B cell (primary cell): ENCODE measurements at regions not wholly inside any gene's neighbourhood (a gene's known extent, or its start where the extent isn't known, plus 50 kb on each side); places are given as distances from the start of the nearest gene placed in this dataset.

ENCODE experiments used
- ATAC-seq: fragments of 200-7000 bp; cut with Tn5 transposase; one replicate; pipeline ENCODE4 v1.10.0; 2021; ENCODE audit warnings: low read depth, mild to moderate bottlenecking, moderate number of reproducible peaks, moderate library complexity
- CTCF ChIA-PET: fragments of 350-600 bp; sonication (Branson Sonifier 250); formaldehyde crosslinking; loops from one replicate; lab custom pipeline; 2021; ENCODE audit warnings: antibody characterized with exemption, inconsistent platforms; lab: Charles Lee
- POLR2A ChIA-PET: fragments of 350-600 bp; sonication (Branson Sonifier 250); formaldehyde crosslinking; loops from one replicate; lab custom pipeline; 2021; ENCODE audit warnings: antibody characterized with exemption; lab: Charles Lee
- DNase-seq: peaks from one replicate; pipeline ENCODE4 v3.0.0; 2013
- H2AFZ ChIP-seq: 2 replicates; pipeline ENCODE4 v1.6.1; 2012; ENCODE audit warnings: mild to moderate bottlenecking, low read depth, low read length; ENCODE audit not compliant: insufficient read depth, poor library complexity, severe bottlenecking
- H3K27ac ChIP-seq, 2 donors: 1 replicate in 1 of 2; 2 replicates in 1 of 2; pipeline ENCODE4 v1.5.1; 2012 to 2013; ENCODE audit warnings: low read length in 2 of 2, mild to moderate bottlenecking in 2 of 2, moderate library complexity in 1 of 2
- H3K27me3 ChIP-seq, 4 experiments: fragments of 200-600 bp in 1 of 4; sonication (generic) in 1 of 4; replicated peaks in 1 of 4; 1 replicate in 2 of 4; 2 replicates in 2 of 4; pipeline versions ENCODE4 v1.6.1 to v1.7.0; 2013 to 2016; ENCODE audit warnings: low read length in 3 of 4, mild to moderate bottlenecking in 2 of 4, mixed read lengths in 1 of 4, moderate library complexity in 1 of 4; ENCODE audit not compliant: insufficient read depth in 4 of 4, control insufficient read depth in 3 of 4; ENCODE audit errors: control extremely low read depth in 1 of 4
- H3K36me3 ChIP-seq, 2 experiments: replicated peaks in 1 of 2; 1 replicate in 1 of 2; 2 replicates in 1 of 2; pipeline versions ENCODE4 v1.6.1 to v1.7.1; 2013; ENCODE audit warnings: low read length in 1 of 2; ENCODE audit not compliant: insufficient read depth in 2 of 2, control insufficient read depth in 1 of 2; ENCODE audit errors: control extremely low read depth in 1 of 2, extremely low read depth in 1 of 2
- H3K4me1 ChIP-seq, 2 donors: fragments of 200-600 bp in 1 of 2; sonication (generic) in 1 of 2; 1 replicate in 1 of 2; 2 replicates in 1 of 2; pipeline versions ENCODE4 v1.5.1 to v1.6.1; 2013 to 2017; ENCODE audit warnings: low read length in 2 of 2; ENCODE audit not compliant: control insufficient read depth in 2 of 2, insufficient read depth in 2 of 2
- H3K4me2 ChIP-seq: replicated peaks from 2 replicates; pipeline ENCODE3; 2012; ENCODE audit warnings: mild to moderate bottlenecking, low read depth, low read length; ENCODE audit not compliant: poor library complexity, severe bottlenecking
- H3K4me3 ChIP-seq, 5 experiments: fragments of 200-600 bp in 1 of 5; sonication (generic) in 1 of 5; 1 replicate in 3 of 5; 2 replicates in 2 of 5; pipeline versions ENCODE4 v1.5.1 to v1.7.0; 2011 to 2016; ENCODE audit warnings: low read length in 4 of 5, mild to moderate bottlenecking in 4 of 5, low read depth in 2 of 5, control low read depth in 1 of 5, moderate library complexity in 1 of 5; ENCODE audit not compliant: insufficient read depth in 1 of 5; ENCODE audit errors: control extremely low read depth in 1 of 5, extremely low read depth in 1 of 5
- H3K79me2 ChIP-seq: fragments of 200-600 bp; sonication (generic); one replicate; pipeline ENCODE4 v1.6.0; 2016; ENCODE audit warnings: low read length; ENCODE audit not compliant: control insufficient read depth, insufficient read depth
- H3K9ac ChIP-seq: fragments of 200-600 bp; sonication (generic); 2 replicates; pipeline ENCODE4 v1.6.1; 2017; ENCODE audit warnings: mild to moderate bottlenecking, low read length, moderate library complexity
- H3K9me3 ChIP-seq, 3 donors: one replicate each; pipeline versions ENCODE4 v1.6.1 to v1.7.1; 2013; ENCODE audit warnings: low read length in 2 of 3; ENCODE audit not compliant: control insufficient read depth in 2 of 3, insufficient read depth in 1 of 3; ENCODE audit errors: control extremely low read depth in 1 of 3
- H4K20me1 ChIP-seq: 2 replicates; pipeline ENCODE4 v1.6.0; 2012; ENCODE audit warnings: mild to moderate bottlenecking, low read length; ENCODE audit not compliant: insufficient read depth, control insufficient read depth, poor library complexity, severe bottlenecking
- H3K27ac Mint-ChIP-seq: one replicate; pipeline ENCODE4 v1.8.0; 2021; ENCODE audit warnings: mixed read lengths
- H3K27me3 Mint-ChIP-seq: one replicate; pipeline ENCODE4 v1.8.0; 2021; ENCODE audit warnings: mixed read lengths
- H3K4me1 Mint-ChIP-seq: one replicate; pipeline ENCODE4 v1.8.0; 2021; ENCODE audit warnings: mixed read lengths
- H3K4me3 Mint-ChIP-seq: one replicate; pipeline ENCODE4 v1.8.0; 2021; ENCODE audit warnings: mixed read lengths
- H3K9me3 Mint-ChIP-seq: one replicate; pipeline ENCODE4 v1.8.0; 2022; ENCODE audit warnings: mixed read lengths; ENCODE audit not compliant: insufficient read depth
- EZH2 ChIP-seq: IDR thresholded peaks from 2 replicates; pipeline ENCODE4 v1.6.1; 2012; ENCODE audit warnings: borderline replicate concordance, low read depth, mild to moderate bottlenecking, moderate library complexity, low read length; ENCODE audit not compliant: insufficient read depth, poor library complexity, severe bottlenecking
- WGBS: methylation state at CpG from one replicate; pipeline ENCODE4 v1.1.5; 2013; ENCODE audit warnings: missing lambda C conversion rate; ENCODE audit not compliant: insufficient coverage; 5-methylcytosine and 5-hydroxymethylcytosine counted together
- intact Hi-C: fragments of 100-400 bp; cut with micrococcal nuclease; formaldehyde crosslinking; loops from one replicate; pipeline ENCODE4 v1.10.0; 2022
- TF ChIP-seq, protein P1 (sequence below): fragments of 200-600 bp; IDR thresholded peaks from one replicate; pipeline ENCODE4 v1.8.0; 2022; ENCODE audit warnings: antibody characterized with exemption, mild to moderate bottlenecking

DNA sequence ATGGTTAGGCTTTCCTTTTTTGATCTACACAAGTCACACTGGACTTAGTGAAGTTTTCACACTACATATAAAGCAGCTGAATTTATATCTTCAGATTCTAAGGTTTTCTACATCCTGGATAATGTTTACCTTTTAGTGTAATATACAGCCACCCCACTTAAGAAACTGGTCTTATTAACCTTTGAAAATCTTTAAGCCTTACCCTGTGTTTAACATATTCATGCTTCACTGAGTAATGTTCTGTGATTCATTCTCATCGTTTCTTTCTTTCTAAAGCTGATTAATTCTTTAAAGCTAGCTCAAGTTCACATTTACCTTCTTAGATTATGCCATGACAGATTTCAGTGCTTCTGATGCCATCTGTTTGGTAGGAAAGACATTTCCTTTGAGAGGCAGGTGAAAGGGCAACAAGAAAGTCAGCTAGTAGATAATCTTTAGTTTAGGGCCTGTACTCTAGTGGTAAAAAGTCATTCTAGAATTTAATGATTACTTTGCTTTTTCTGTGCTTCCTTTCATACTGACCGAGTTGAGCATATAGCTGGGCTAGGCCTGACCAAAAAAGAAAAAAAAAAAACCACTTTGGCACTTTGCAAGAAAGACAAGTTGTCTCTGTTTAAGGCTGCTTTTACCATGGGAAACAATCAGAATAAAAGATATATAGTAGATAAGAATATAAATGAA, 690.9 kb upstream of the FBXO33 start:
- H3K79me2 ChIP-seq: no peaks in the 10 kb centered on the region
- H3K9me3 Mint-ChIP-seq: no peaks in the 10 kb centered on the region
- no peaks in the 10 kb centered on the region for H3K27me3 Mint-ChIP-seq
- no peak overlapping the region for H3K4me2 ChIP-seq
- no peak for ATAC-seq
- no peaks in the 10 kb centered on the region for H3K27me3 ChIP-seq
- no peak overlapping the region for H3K27ac Mint-ChIP-seq
- H3K9ac ChIP-seq: no peak overlapping the region
- CTCF ChIA-PET: no interaction called here
- whole genome bisulfite sequencing: no CpG with 5 or more reads among the region's 2 CpGs
- H3K4me3 ChIP-seq: no peak overlapping the region
- no peak overlapping the region for H2AFZ ChIP-seq
- H3K27ac ChIP-seq: no peak overlapping the region
- H3K4me3 Mint-ChIP-seq: no peak overlapping the region
- H3K4me1 Mint-ChIP-seq: peaks cover 1% of the 10 kb centered on the region
- H3K9me3 ChIP-seq: peaks cover 0 to 7% (median 0%) of the 10 kb centered on the region in 3 donors
- no peaks in the 10 kb centered on the region for H3K4me1 ChIP-seq
- TF ChIP-seq, protein P1, sequence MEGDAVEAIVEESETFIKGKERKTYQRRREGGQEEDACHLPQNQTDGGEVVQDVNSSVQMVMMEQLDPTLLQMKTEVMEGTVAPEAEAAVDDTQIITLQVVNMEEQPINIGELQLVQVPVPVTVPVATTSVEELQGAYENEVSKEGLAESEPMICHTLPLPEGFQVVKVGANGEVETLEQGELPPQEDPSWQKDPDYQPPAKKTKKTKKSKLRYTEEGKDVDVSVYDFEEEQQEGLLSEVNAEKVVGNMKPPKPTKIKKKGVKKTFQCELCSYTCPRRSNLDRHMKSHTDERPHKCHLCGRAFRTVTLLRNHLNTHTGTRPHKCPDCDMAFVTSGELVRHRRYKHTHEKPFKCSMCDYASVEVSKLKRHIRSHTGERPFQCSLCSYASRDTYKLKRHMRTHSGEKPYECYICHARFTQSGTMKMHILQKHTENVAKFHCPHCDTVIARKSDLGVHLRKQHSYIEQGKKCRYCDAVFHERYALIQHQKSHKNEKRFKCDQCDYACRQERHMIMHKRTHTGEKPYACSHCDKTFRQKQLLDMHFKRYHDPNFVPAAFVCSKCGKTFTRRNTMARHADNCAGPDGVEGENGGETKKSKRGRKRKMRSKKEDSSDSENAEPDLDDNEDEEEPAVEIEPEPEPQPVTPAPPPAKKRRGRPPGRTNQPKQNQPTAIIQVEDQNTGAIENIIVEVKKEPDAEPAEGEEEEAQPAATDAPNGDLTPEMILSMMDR: no peak
- TF ChIP-seq EZH2: no peak
- H4K20me1 ChIP-seq: no peaks in the 10 kb centered on the region
- intact Hi-C loops: no loop called here
- H3K36me3 ChIP-seq: no peaks in the 10 kb centered on the region
- DNase-seq: no peak
- POLR2A ChIA-PET: no interaction called here

DNA sequence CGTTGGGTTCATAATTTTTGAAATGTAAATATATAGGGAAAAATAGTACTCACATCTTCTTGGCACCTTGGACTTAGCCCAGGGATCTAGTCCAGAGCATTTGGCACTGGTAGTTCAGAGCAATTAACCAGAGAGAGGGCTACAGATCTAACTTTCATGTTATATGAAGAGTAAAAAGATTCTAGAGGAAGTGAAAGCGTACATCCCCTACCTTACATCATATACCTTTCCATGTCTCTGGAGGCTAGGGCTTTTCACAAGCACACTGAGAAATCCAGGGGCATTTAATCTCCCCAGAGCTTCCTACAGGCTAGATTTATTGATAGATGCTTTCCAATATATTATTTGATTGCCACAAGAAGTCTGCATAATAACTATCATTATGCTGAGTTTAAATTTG, 687.5 kb upstream of the FBXO33 start:
- intact Hi-C loops: no loop called here
- CTCF ChIA-PET: no interaction called here
- Histone ChIP-seq H3K4me3 (no peak overlapping the region), H3K79me2 (no peaks in the 10 kb centered on the region), H3K9me3 (peaks cover 0 to under 1% (median 0%) of the 10 kb centered on the region in 3 donors), H2AFZ (no peak overlapping the region), H3K36me3 (no peaks in the 10 kb centered on the region), H3K27me3 (no peaks in the 10 kb centered on the region), H3K4me2 (no peak overlapping the region), H3K4me1 (no peaks in the 10 kb centered on the region), H3K9ac (no peak overlapping the region), H4K20me1 (no peaks in the 10 kb centered on the region), H3K27ac (no peak overlapping the region)
- no CpG with 5 or more reads among the region's 2 CpGs for WGBS
- TF ChIP-seq, protein P1: no peak
- TF ChIP-seq EZH2: no peak
- POLR2A ChIA-PET: no interaction called here
- ATAC-seq (no peak), DNase-seq (no peak)
- H3K27me3 Mint-ChIP-seq: no peaks in the 10 kb centered on the region
- peaks cover 1% of the 10 kb centered on the region for H3K4me1 Mint-ChIP-seq
- H3K27ac Mint-ChIP-seq: no peak overlapping the region
- H3K9me3 Mint-ChIP-seq: no peaks in the 10 kb centered on the region
- H3K4me3 Mint-ChIP-seq: no peak overlapping the region
